Neural progenitor cell (in vitro differentiated cells): ENCODE measurements at regions not wholly inside any gene's neighbourhood (a gene's known extent, or its start where the extent isn't known, plus 50 kb on each side); places are given as distances from the start of the nearest gene placed in this dataset.

Experiments
- DNase-seq: peaks from one replicate; pipeline ENCODE4 v3.0.0-alpha.2; 2016; ENCODE audit warnings: low spot score
- H2AFZ ChIP-seq: fragments of 200-600 bp; sonication (generic); replicated peaks from 2 replicates; pipeline ENCODE4 v1.6.1; 2016; ENCODE audit warnings: antibody characterized with exemption
- H3F3A ChIP-seq: fragments of 200-600 bp; sonication (generic); 2 replicates; pipeline ENCODE4 v1.6.1; 2016; ENCODE audit warnings: antibody characterized with exemption, low read depth
- H3K27ac ChIP-seq: fragments of 200-600 bp; sonication (generic); 2 replicates; pipeline ENCODE4 v1.5.1; 2016; ENCODE audit warnings: mild to moderate bottlenecking
- H3K27me3 ChIP-seq: fragments of 200-600 bp; sonication (generic); 2 replicates; pipeline ENCODE4 v1.6.1; 2016; ENCODE audit warnings: mild to moderate bottlenecking, moderate library complexity
- H3K36me3 ChIP-seq: fragments of 200-600 bp; sonication (generic); 2 replicates; pipeline ENCODE4 v1.5.1; 2016
- H3K4me1 ChIP-seq: fragments of 200-600 bp; sonication (generic); 2 replicates; pipeline ENCODE4 v1.6.1; 2016; ENCODE audit warnings: mixed run types
- H3K4me2 ChIP-seq: fragments of 200-600 bp; sonication (generic); 2 replicates; pipeline ENCODE4 v1.6.1; 2016
- H3K4me3 ChIP-seq: fragments of 200-600 bp; sonication (generic); 2 replicates; pipeline ENCODE4 v1.5.1; 2016
- H3K79me2 ChIP-seq: fragments of 200-600 bp; sonication (generic); 2 replicates; pipeline ENCODE4 v1.6.1; 2016; ENCODE audit warnings: low read depth
- H3K9ac ChIP-seq: fragments of 200-600 bp; sonication (generic); 2 replicates; pipeline ENCODE4 v1.6.1; 2016
- H3K9me3 ChIP-seq: fragments of 200-600 bp; sonication (generic); 2 replicates; pipeline ENCODE4 v1.5.1; 2016; ENCODE audit warnings: low read depth
- H4K20me1 ChIP-seq: fragments of 200-600 bp; sonication (generic); 2 replicates; pipeline ENCODE4 v1.6.1; 2016; ENCODE audit warnings: low read depth
- H3K27ac Mint-ChIP-seq: 3 replicates; pipeline ENCODE4 v1.8.0; 2021; ENCODE audit warnings: mixed read lengths
- H3K27me3 Mint-ChIP-seq: 2 replicates; pipeline ENCODE4 v1.8.0; 2022; ENCODE audit warnings: low read depth, mild to moderate bottlenecking, inconsistent platforms, moderate library complexity, mixed read lengths; ENCODE audit not compliant: insufficient read depth
- H3K36me3 Mint-ChIP-seq: 3 replicates; pipeline ENCODE4 v1.8.0; 2021; ENCODE audit warnings: mixed read lengths
- H3K4me1 Mint-ChIP-seq: 3 replicates; pipeline ENCODE4 v1.8.0; 2021; ENCODE audit warnings: mixed read lengths
- H3K4me3 Mint-ChIP-seq: 3 replicates; pipeline ENCODE4 v1.8.0; 2021; ENCODE audit warnings: mild to moderate bottlenecking, moderate library complexity, mixed read lengths
- H3K9me3 Mint-ChIP-seq: 3 replicates; pipeline ENCODE4 v1.8.0; 2020; ENCODE audit warnings: mixed read lengths
- EZH2 ChIP-seq: fragments of 200-600 bp; sonication (generic); IDR thresholded peaks from 2 replicates; pipeline ENCODE4 v1.6.1; 2017; ENCODE audit warnings: antibody characterized with exemption, mild to moderate bottlenecking, moderate library complexity
- EZH2phosphoT487 ChIP-seq: fragments of 200-600 bp; sonication (generic); IDR thresholded peaks from 2 replicates; pipeline ENCODE4 v1.6.1; 2017; ENCODE audit warnings: antibody characterized with exemption
- TF ChIP-seq, protein P1 (sequence below): fragments of 200-600 bp; sonication (generic); IDR thresholded peaks from 2 replicates; pipeline ENCODE4 v1.5.1; 2017; ENCODE audit warnings: antibody characterized with exemption, mild to moderate bottlenecking

DNA sequence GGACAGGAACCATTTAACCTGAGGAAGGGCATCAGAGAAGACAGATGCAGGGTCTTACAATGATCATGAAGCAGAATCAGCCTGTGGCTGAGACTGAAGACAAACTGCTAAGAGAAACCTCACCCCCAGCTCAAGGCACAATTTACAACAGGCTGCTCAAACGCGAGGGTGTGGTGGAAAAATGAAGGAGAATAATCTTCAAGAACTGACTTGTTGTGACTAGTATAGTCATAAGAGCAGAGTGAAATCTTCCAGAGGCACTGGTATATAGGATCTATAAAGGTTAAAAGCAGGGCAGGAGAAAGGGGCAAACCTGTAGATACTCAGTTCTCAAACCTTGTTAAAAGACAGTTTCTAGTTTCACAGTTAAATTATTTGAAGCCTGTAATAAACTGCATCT lies 1155.8 kb upstream of the TMEFF2 start:
- Histone ChIP-seq H3K4me2 (no peak overlapping the region), H3K79me2 (no peaks in the 10 kb centered on the region), H3K27ac (no peak overlapping the region), H3K36me3 (no peaks in the 10 kb centered on the region), H3K4me3 (no peak overlapping the region), H3K27me3 (no peaks in the 10 kb centered on the region), H3K4me1 (no peaks in the 10 kb centered on the region), H4K20me1 (no peaks in the 10 kb centered on the region), H3K9me3 (no peaks in the 10 kb centered on the region), H3F3A (no peaks in the 10 kb centered on the region), H3K9ac (no peak overlapping the region), H2AFZ (peak overlapping the region; percentile 85)
- Mint-ChIP-seq H3K4me3 (no peak overlapping the region), H3K27ac (no peak overlapping the region), H3K36me3 (no peaks in the 10 kb centered on the region), H3K27me3 (peaks cover 2% of the 10 kb centered on the region), H3K9me3 (no peaks in the 10 kb centered on the region), H3K4me1 (peaks cover 4% of the 10 kb centered on the region)
- TF ChIP-seq, protein P1, sequence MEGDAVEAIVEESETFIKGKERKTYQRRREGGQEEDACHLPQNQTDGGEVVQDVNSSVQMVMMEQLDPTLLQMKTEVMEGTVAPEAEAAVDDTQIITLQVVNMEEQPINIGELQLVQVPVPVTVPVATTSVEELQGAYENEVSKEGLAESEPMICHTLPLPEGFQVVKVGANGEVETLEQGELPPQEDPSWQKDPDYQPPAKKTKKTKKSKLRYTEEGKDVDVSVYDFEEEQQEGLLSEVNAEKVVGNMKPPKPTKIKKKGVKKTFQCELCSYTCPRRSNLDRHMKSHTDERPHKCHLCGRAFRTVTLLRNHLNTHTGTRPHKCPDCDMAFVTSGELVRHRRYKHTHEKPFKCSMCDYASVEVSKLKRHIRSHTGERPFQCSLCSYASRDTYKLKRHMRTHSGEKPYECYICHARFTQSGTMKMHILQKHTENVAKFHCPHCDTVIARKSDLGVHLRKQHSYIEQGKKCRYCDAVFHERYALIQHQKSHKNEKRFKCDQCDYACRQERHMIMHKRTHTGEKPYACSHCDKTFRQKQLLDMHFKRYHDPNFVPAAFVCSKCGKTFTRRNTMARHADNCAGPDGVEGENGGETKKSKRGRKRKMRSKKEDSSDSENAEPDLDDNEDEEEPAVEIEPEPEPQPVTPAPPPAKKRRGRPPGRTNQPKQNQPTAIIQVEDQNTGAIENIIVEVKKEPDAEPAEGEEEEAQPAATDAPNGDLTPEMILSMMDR = no peak
- no peak for TF ChIP-seq EZH2phosphoT487
- TF ChIP-seq EZH2 = no peak
- DNase-seq = no peak

DNA sequence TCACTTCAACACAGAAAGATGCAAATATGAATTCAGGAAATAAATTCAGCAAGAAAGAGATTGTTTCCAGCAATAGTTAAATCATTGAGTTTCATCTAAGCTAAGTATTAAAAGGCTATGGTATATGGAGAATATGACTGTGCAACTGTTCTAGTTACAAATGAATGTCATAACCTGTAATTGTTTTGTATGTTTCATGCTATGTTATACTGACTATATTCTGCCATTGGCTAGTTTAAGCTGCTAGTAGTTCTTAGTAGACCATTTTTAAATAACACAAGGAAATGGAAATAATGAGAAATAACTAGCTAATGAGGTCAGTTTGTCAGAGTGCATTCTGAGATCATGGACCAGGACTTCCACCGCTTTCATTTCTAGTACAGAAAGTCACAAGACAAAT lies 1154.9 kb upstream of the TMEFF2 start:
- Histone ChIP-seq H3K36me3 (no peaks in the 10 kb centered on the region), H3K9me3 (no peaks in the 10 kb centered on the region), H2AFZ (no peak overlapping the region), H4K20me1 (no peaks in the 10 kb centered on the region), H3K9ac (no peak overlapping the region), H3F3A (no peaks in the 10 kb centered on the region), H3K27me3 (no peaks in the 10 kb centered on the region), H3K4me1 (no peaks in the 10 kb centered on the region), H3K79me2 (no peaks in the 10 kb centered on the region), H3K27ac (no peak overlapping the region), H3K4me2 (no peak overlapping the region), H3K4me3 (no peak overlapping the region)
- Mint-ChIP-seq H3K27me3 (peaks cover 2% of the 10 kb centered on the region), H3K4me1 (peaks cover 4% of the 10 kb centered on the region), H3K27ac (no peak overlapping the region), H3K4me3 (no peak overlapping the region), H3K9me3 (no peaks in the 10 kb centered on the region), H3K36me3 (no peaks in the 10 kb centered on the region)
- TF ChIP-seq, protein P1 = no peak
- TF ChIP-seq EZH2 = no peak
- no peak for TF ChIP-seq EZH2phosphoT487
- no peak for DNase-seq

DNA sequence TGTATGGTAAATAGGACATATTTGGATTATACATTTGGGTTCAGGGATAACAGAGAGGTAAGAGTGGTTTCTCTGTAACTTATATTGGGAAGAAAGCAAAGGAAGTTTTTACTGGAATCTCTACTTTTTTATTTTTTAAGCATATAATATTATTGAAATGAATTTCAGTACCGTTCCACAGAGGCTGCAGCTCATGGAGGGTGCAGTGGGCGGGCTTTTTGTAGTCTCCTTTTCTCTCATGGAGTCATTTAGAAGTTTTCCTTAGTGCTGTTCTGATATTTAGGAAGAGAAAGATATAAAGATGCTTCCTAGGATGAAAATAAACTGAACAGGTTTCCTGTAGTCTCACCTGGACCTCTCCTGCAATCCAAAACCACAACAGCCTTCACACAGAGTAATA lies 1153.3 kb upstream of the TMEFF2 start:
- Histone ChIP-seq H4K20me1 (no peaks in the 10 kb centered on the region), H3K36me3 (no peaks in the 10 kb centered on the region), H3K4me3 (no peak overlapping the region), H3K4me2 (no peak overlapping the region), H3K9ac (no peak overlapping the region), H3K79me2 (no peaks in the 10 kb centered on the region), H3K4me1 (no peaks in the 10 kb centered on the region), H3K9me3 (no peaks in the 10 kb centered on the region), H3F3A (no peaks in the 10 kb centered on the region), H2AFZ (peak overlapping the region; percentile 6), H3K27ac (no peak overlapping the region), H3K27me3 (no peaks in the 10 kb centered on the region)
- H3K27ac Mint-ChIP-seq = no peak overlapping the region
- H3K4me3 Mint-ChIP-seq = no peak overlapping the region
- no peak for DNase-seq
- TF ChIP-seq, protein P1 = no peak
- no peak for TF ChIP-seq EZH2
- no peak for TF ChIP-seq EZH2phosphoT487
- H3K9me3 Mint-ChIP-seq = no peaks in the 10 kb centered on the region
- H3K4me1 Mint-ChIP-seq = peaks cover 4% of the 10 kb centered on the region
- no peaks in the 10 kb centered on the region for H3K36me3 Mint-ChIP-seq
- H3K27me3 Mint-ChIP-seq = peaks cover 2% of the 10 kb centered on the region

DNA sequence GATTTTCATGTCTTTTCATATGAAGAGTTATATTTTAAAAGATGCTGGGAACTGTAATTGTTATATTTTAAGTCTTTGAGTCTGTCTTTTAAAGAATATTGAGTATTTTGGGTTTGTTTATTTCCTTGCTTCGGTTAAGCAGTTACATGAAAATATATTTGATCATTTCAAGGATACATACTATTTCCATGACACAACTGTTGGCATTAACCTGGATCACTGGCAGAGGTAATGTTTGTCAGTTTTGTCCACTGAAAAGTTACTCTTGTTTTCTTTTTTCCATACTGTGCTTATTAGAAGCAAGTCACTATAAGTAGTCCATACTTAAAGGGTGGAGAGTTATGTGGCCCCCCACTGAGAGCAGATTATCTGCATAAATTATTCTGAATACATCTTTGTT lies 1142.0 kb upstream of the TMEFF2 start:
- no peaks in the 10 kb centered on the region for H3K79me2 ChIP-seq

More for the DNA sequence above, 1142.0 kb upstream of the TMEFF2 start:
- no peak overlapping the region for H3K4me3 ChIP-seq
- no peak overlapping the region for H2AFZ ChIP-seq
- Mint-ChIP-seq H3K27me3 (no peaks in the 10 kb centered on the region), H3K9me3 (no peaks in the 10 kb centered on the region), H3K4me1 (no peaks in the 10 kb centered on the region), H3K27ac (no peak overlapping the region), H3K36me3 (no peaks in the 10 kb centered on the region), H3K4me3 (no peak overlapping the region)
- no peaks in the 10 kb centered on the region for H3K36me3 ChIP-seq
- no peaks in the 10 kb centered on the region for H3F3A ChIP-seq
- no peak for DNase-seq
- no peaks in the 10 kb centered on the region for H4K20me1 ChIP-seq
- no peaks in the 10 kb centered on the region for H3K9me3 ChIP-seq
- H3K4me2 ChIP-seq = no peak overlapping the region
- no peaks in the 10 kb centered on the region for H3K4me1 ChIP-seq
- no peak overlapping the region for H3K27ac ChIP-seq
- H3K9ac ChIP-seq = no peak overlapping the region
- H3K27me3 ChIP-seq = no peaks in the 10 kb centered on the region
- TF ChIP-seq, protein P1 = no peak
- no peak for TF ChIP-seq EZH2phosphoT487
- no peak for TF ChIP-seq EZH2
